ENCODE measurements at regions not wholly inside any gene's neighbourhood (a gene's known extent, or its start where the extent isn't known, plus 50 kb on each side); places are given as distances from the start of the nearest gene placed in this dataset.
"Not testable (repeated sequence)": the region's sequence is repeated elsewhere in the genome, so short reads cannot be mapped to it uniquely, and the experiment has no call there.

GRCh38 chr9:66814038-66814437 is 86.5 kb upstream of the ZNF658 start:
- H3K4me1 Mint-ChIP-seq; H3K9me3 Mint-ChIP-seq; H3K9ac ChIP-seq (ENCODE audit: extremely low read depth, low read length, poor library complexity, severe bottlenecking); H3K4me3 Mint-ChIP-seq; H3K4me3 ChIP-seq (ENCODE audit: low read length); H3K36me3 Mint-ChIP-seq (ENCODE audit: low read depth); H3K4me1 ChIP-seq (ENCODE audit: control insufficient read depth, insufficient read depth, low read length); H3K27me3 Mint-ChIP-seq (ENCODE audit: insufficient read depth); H3K9me3 ChIP-seq (ENCODE audit: control insufficient read depth, low read length); H3K27ac Mint-ChIP-seq; H3K36me3 ChIP-seq (ENCODE audit: control insufficient read depth, insufficient read depth, low read length); H3K27ac ChIP-seq (ENCODE audit: low read depth, low read length); DNase-seq; H3K27me3 ChIP-seq (ENCODE audit: control insufficient read depth, insufficient read depth, low read length, poor library complexity, severe bottlenecking): not testable (repeated sequence)
- 38% methylated on average over 1 of the region's 3 CpGs; no CpG with 5 or more reads in 1 of the 2 experiments for WGBS, 2 experiments (ENCODE audit: insufficient coverage in 1 of 2, insufficient read length in 1 of 2)

- not testable (repeated sequence) for H3K9me3 ChIP-seq (ENCODE audit: control insufficient read depth, low read length); H3K4me3 Mint-ChIP-seq; DNase-seq; H3K27ac Mint-ChIP-seq; H3K9me3 Mint-ChIP-seq; H3K4me1 ChIP-seq (ENCODE audit: control insufficient read depth, insufficient read depth, low read length); H3K4me3 ChIP-seq (ENCODE audit: low read length); H3K4me1 Mint-ChIP-seq; H3K27ac ChIP-seq (ENCODE audit: low read depth, low read length); H3K36me3 ChIP-seq (ENCODE audit: control insufficient read depth, insufficient read depth, low read length); H3K27me3 ChIP-seq (ENCODE audit: control insufficient read depth, insufficient read depth, low read length, poor library complexity, severe bottlenecking); H3K27me3 Mint-ChIP-seq (ENCODE audit: insufficient read depth); H3K36me3 Mint-ChIP-seq (ENCODE audit: low read depth); H3K9ac ChIP-seq (ENCODE audit: extremely low read depth, low read length, poor library complexity, severe bottlenecking)
These were observed 81.0 kb upstream of the ZNF658 start for GRCh38 chr9:66819510-66819909.

GRCh38 chr9:66820014-66820660 is 80.4 kb upstream of the ZNF658 start:
- DNase-seq; H3K4me1 Mint-ChIP-seq; H3K27me3 ChIP-seq (ENCODE audit: control insufficient read depth, insufficient read depth, low read length, poor library complexity, severe bottlenecking); H3K4me1 ChIP-seq (ENCODE audit: control insufficient read depth, insufficient read depth, low read length); H3K27ac ChIP-seq (ENCODE audit: low read depth, low read length); H3K9me3 ChIP-seq (ENCODE audit: control insufficient read depth, low read length); H3K4me3 Mint-ChIP-seq; H3K9ac ChIP-seq (ENCODE audit: extremely low read depth, low read length, poor library complexity, severe bottlenecking); H3K9me3 Mint-ChIP-seq; H3K36me3 Mint-ChIP-seq (ENCODE audit: low read depth); H3K27me3 Mint-ChIP-seq (ENCODE audit: insufficient read depth); H3K4me3 ChIP-seq (ENCODE audit: low read length); H3K27ac Mint-ChIP-seq; H3K36me3 ChIP-seq (ENCODE audit: control insufficient read depth, insufficient read depth, low read length): not testable (repeated sequence)
- 96% methylated on average over 2 of the region's 5 CpGs; no CpG with 5 or more reads in 1 of the 2 experiments for WGBS, 2 experiments (ENCODE audit: insufficient coverage in 1 of 2, insufficient read length in 1 of 2)

GRCh38 chr9:66824169-66824568 is 76.4 kb upstream of the ZNF658 start:
- H3K27me3 Mint-ChIP-seq (ENCODE audit: insufficient read depth); H3K9ac ChIP-seq (ENCODE audit: extremely low read depth, low read length, poor library complexity, severe bottlenecking); H3K36me3 ChIP-seq (ENCODE audit: control insufficient read depth, insufficient read depth, low read length); H3K4me3 ChIP-seq (ENCODE audit: low read length); H3K9me3 ChIP-seq (ENCODE audit: control insufficient read depth, low read length); H3K27ac Mint-ChIP-seq; H3K4me3 Mint-ChIP-seq; H3K4me1 Mint-ChIP-seq; H3K9me3 Mint-ChIP-seq; H3K4me1 ChIP-seq (ENCODE audit: control insufficient read depth, insufficient read depth, low read length); H3K36me3 Mint-ChIP-seq (ENCODE audit: low read depth); H3K27ac ChIP-seq (ENCODE audit: low read depth, low read length); H3K27me3 ChIP-seq (ENCODE audit: control insufficient read depth, insufficient read depth, low read length, poor library complexity, severe bottlenecking): not testable (repeated sequence)
- WGBS, 2 experiments (ENCODE audit: insufficient coverage in 1 of 2, insufficient read length in 1 of 2) = 92 to 97% methylated on average over 4 to 6 of the region's 6 CpGs
- DNase-seq = peak; percentile 5

- not testable (repeated sequence) for H3K4me1 Mint-ChIP-seq; H3K9me3 Mint-ChIP-seq; H3K27ac Mint-ChIP-seq; H3K4me1 ChIP-seq (ENCODE audit: control insufficient read depth, insufficient read depth, low read length); H3K4me3 ChIP-seq (ENCODE audit: low read length); H3K27me3 ChIP-seq (ENCODE audit: control insufficient read depth, insufficient read depth, low read length, poor library complexity, severe bottlenecking); H3K27me3 Mint-ChIP-seq (ENCODE audit: insufficient read depth); H3K36me3 ChIP-seq (ENCODE audit: control insufficient read depth, insufficient read depth, low read length); H3K4me3 Mint-ChIP-seq; H3K9me3 ChIP-seq (ENCODE audit: control insufficient read depth, low read length); H3K27ac ChIP-seq (ENCODE audit: low read depth, low read length); H3K36me3 Mint-ChIP-seq (ENCODE audit: low read depth); H3K9ac ChIP-seq (ENCODE audit: extremely low read depth, low read length, poor library complexity, severe bottlenecking)
- 96 to 100% methylated on average over 1 to 13 of the region's 13 CpGs for WGBS, 2 experiments (ENCODE audit: insufficient coverage in 1 of 2, insufficient read length in 1 of 2)
- peak; percentile 1 for DNase-seq
These were observed 70.7 kb upstream of the ZNF658 start for GRCh38 chr9:66829853-66830252.

- not testable (repeated sequence) for H3K27me3 ChIP-seq (ENCODE audit: control insufficient read depth, insufficient read depth, low read length, poor library complexity, severe bottlenecking); H3K4me1 ChIP-seq (ENCODE audit: control insufficient read depth, insufficient read depth, low read length); H3K4me3 ChIP-seq (ENCODE audit: low read length); H3K9ac ChIP-seq (ENCODE audit: extremely low read depth, low read length, poor library complexity, severe bottlenecking); H3K4me1 Mint-ChIP-seq; H3K27ac ChIP-seq (ENCODE audit: low read depth, low read length); H3K27ac Mint-ChIP-seq; H3K4me3 Mint-ChIP-seq; H3K27me3 Mint-ChIP-seq (ENCODE audit: insufficient read depth); H3K9me3 ChIP-seq (ENCODE audit: control insufficient read depth, low read length); H3K36me3 ChIP-seq (ENCODE audit: control insufficient read depth, insufficient read depth, low read length); H3K36me3 Mint-ChIP-seq (ENCODE audit: low read depth); H3K9me3 Mint-ChIP-seq
- WGBS, 2 experiments (ENCODE audit: insufficient coverage in 1 of 2, insufficient read length in 1 of 2) = 97% methylated on average over 16 of the region's 34 CpGs; no CpG with 5 or more reads in 1 of the 2 experiments
- DNase-seq = peak; percentile 24
These were observed 69.6 kb upstream of the ZNF658 start for GRCh38 chr9:66830777-66831497.

- DNase-seq; H3K4me3 Mint-ChIP-seq; H3K9me3 Mint-ChIP-seq; H3K27ac ChIP-seq (ENCODE audit: low read depth, low read length); H3K4me1 ChIP-seq (ENCODE audit: control insufficient read depth, insufficient read depth, low read length); H3K36me3 Mint-ChIP-seq (ENCODE audit: low read depth); H3K36me3 ChIP-seq (ENCODE audit: control insufficient read depth, insufficient read depth, low read length); H3K27me3 ChIP-seq (ENCODE audit: control insufficient read depth, insufficient read depth, low read length, poor library complexity, severe bottlenecking); H3K4me1 Mint-ChIP-seq; H3K27me3 Mint-ChIP-seq (ENCODE audit: insufficient read depth); H3K4me3 ChIP-seq (ENCODE audit: low read length); H3K9ac ChIP-seq (ENCODE audit: extremely low read depth, low read length, poor library complexity, severe bottlenecking); H3K27ac Mint-ChIP-seq; H3K9me3 ChIP-seq (ENCODE audit: control insufficient read depth, low read length): not testable (repeated sequence)
- WGBS, 2 experiments (ENCODE audit: insufficient coverage in 1 of 2, insufficient read length in 1 of 2) = 93% methylated on average over 2 of the region's 7 CpGs; no CpG with 5 or more reads in 1 of the 2 experiments
These were observed 68.3 kb upstream of the ZNF658 start for GRCh38 chr9:66832222-66832621.
